Posterior cingulate gyrus (tissue), 11 donors: ENCODE measurements at regions not wholly inside any gene's neighbourhood (a gene's known extent, or its start where the extent isn't known, plus 50 kb on each side); places are given as distances from the start of the nearest gene placed in this dataset.
A peak's percentile ranks its signal among the peaks of the same experiment; 100 is the strongest.

ENCODE experiments used
- DNase-seq, 10 donors: peaks; one replicate each; pipeline versions ENCODE4 v3.0.0 to v3.0.0-alpha.2; 2020 to 2021; ENCODE audit warnings: mixed read lengths in 3 of 10
- intact Hi-C: fragments of 100-400 bp; cut with DNase I; formaldehyde crosslinking; loops from one replicate; pipeline ENCODE4 v1.15.1; 2023

DNA sequence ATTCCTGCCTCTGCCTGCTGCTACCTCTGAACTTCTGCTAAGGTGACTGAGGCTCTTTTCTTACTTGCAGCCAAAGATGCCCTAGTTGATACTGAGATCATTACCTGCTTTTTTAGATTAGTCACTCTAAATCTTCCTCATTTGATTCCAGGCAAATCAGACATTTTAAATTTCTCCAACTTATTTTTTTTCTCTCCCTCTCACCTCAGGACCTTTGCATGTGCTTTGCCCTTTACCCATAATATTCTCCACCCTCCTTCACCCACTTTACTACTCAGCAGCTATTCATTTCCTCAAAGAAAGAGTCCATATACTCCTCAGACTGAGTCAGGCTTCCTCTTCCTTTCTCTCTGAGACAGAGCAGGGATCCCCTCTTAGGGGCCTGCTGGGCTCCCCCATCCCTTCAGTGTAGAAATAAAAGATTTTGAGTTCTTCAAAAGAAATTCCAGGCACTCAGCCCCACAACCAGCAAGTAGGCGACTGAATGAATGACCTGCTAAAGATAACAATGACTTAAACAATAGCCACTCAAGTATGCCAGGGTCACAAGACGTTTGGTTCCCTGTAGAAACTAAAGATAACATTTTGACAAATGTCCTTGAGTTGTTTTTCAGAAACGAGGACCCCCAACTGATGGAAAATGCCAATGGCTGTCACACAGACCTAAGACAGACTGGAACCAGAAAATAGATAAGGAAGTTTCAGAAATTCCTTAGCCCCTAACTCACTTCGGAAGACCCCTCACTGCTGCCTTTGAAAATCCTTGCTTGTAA lies 104.2 kb downstream of the MTNR1B start:
- intact Hi-C loops: no loop called here
- no peak for DNase-seq

DNA sequence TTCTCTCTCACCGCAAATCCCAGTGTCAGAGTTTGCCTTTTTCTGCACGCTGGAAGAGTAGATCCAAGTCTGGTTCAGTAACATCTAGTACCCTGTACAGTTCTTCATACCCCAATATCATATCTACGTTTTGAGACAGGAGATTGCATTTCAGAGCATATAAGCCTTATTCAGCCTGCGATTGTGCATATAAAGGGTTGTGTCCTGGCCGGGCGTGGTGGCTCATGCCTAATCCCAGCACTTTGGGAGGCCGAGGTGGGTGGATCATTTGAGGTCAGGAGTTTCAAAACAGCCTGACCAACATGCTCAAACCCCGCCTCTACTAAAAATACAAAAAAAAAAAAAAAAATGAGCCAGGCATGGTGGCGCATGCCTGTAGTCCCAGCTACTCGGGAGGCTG lies 104.9 kb downstream of the MTNR1B start:
- intact Hi-C loops: no loop called here
- DNase-seq: no peak

GRCh38 chr11:93075782-93076181 lies 106.3 kb downstream of the MTNR1B start:
- intact Hi-C loops: no loop called here
- no peak for DNase-seq

GRCh38 chr11:93080146-93080759 lies 110.8 kb downstream of the MTNR1B start:
- peak in 1 of 10 donors; percentile 62 for DNase-seq
- intact Hi-C loops: no loop called here

- DNase-seq: no peak
- intact Hi-C loops: no loop called here
Observed at GRCh38 chr11:93081694-93082093, 112.2 kb downstream of the MTNR1B start.

DNA sequence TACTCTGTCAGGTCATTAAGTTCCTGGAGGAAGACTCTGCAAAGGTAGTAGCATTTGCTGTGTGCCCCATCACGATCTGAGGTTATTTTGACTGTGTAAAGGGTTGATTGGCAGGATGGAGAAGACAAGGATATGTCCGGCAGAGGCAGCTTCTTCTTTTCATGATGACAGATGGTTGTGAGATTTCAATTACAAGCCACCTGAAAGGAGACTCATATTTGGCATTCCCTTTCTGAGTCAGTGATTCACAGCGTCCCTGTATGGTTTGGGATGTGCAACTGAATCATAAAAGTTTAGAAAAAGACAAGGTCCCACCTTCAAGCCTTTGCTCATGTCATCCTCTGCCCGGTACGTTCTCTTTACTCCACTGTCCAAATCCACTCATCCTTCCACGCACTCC lies 113.4 kb downstream of the MTNR1B start:
- intact Hi-C loops: no loop called here
- DNase-seq: no peak

GRCh38 chr11:93084727-93085505 lies 112.9 kb downstream of the SLC36A4 start:
- no peak for DNase-seq
- intact Hi-C loops: no loop called here

- intact Hi-C loops: no loop called here
- peak in 2 of 10 donors; percentile 12 to 18 for DNase-seq
Observed at GRCh38 chr11:93089474-93090102, 108.2 kb downstream of the SLC36A4 start.
